Astrocyte (in vitro differentiated cells and primary cell): ENCODE measurements at regions not wholly inside any gene's neighbourhood (a gene's known extent, or its start where the extent isn't known, plus 50 kb on each side); places are given as distances from the start of the nearest gene placed in this dataset.
"Not testable (repeated sequence)": the region's sequence is repeated elsewhere in the genome, so short reads cannot be mapped to it uniquely, and the experiment has no call there.

ENCODE experiments used
- DNase-seq: peaks from one replicate; pipeline ENCODE4 v3.0.0-alpha.2; 2010; ENCODE audit warnings: low read depth
- FAIRE-seq: peaks from 2 replicates; lab custom pipeline; 2011; peaks lifted over from hg19 to GRCh38; lab: Jason Lieb, UNC
- H2AFZ ChIP-seq: 2 replicates; pipeline ENCODE4 v1.6.0; 2012; ENCODE audit warnings: low read depth, low read length, inconsistent platforms
- H3K27ac ChIP-seq: 2 replicates; pipeline ENCODE4 v1.5.1; 2011; ENCODE audit warnings: low read depth, low read length, inconsistent platforms
- H3K27me3 ChIP-seq: 2 replicates; pipeline ENCODE4 v1.6.0; 2011; ENCODE audit warnings: low read length, inconsistent platforms; ENCODE audit not compliant: insufficient read depth
- H3K36me3 ChIP-seq: 2 replicates; pipeline ENCODE4 v1.5.1; 2011; ENCODE audit warnings: low read length, inconsistent platforms; ENCODE audit not compliant: insufficient read depth
- H3K4me1 ChIP-seq: 2 replicates; pipeline ENCODE4 v1.5.1; 2011; ENCODE audit warnings: low read length, inconsistent platforms; ENCODE audit not compliant: insufficient read depth
- H3K4me2 ChIP-seq: 2 replicates; pipeline ENCODE4 v1.6.0; 2012; ENCODE audit warnings: low read length, inconsistent platforms
- H3K4me3 ChIP-seq: 2 replicates; pipeline ENCODE4 v1.5.1; 2011; ENCODE audit warnings: low read depth, mild to moderate bottlenecking, low read length, inconsistent platforms; ENCODE audit not compliant: insufficient read depth
- H3K79me2 ChIP-seq: 2 replicates; pipeline ENCODE4 v1.6.0; 2012; ENCODE audit warnings: mild to moderate bottlenecking, low read length, inconsistent platforms; ENCODE audit not compliant: insufficient read depth
- H3K9ac ChIP-seq: 2 replicates; pipeline ENCODE4 v1.6.0; 2012; ENCODE audit warnings: mild to moderate bottlenecking, low read length, inconsistent platforms
- H3K9me3 ChIP-seq: 2 replicates; pipeline ENCODE4 v1.5.1; 2012; ENCODE audit warnings: low read depth, mild to moderate bottlenecking, low read length, inconsistent platforms; ENCODE audit not compliant: insufficient read depth
- H4K20me1 ChIP-seq: 2 replicates; pipeline ENCODE4 v1.6.0; 2012; ENCODE audit warnings: low read length, inconsistent platforms; ENCODE audit not compliant: insufficient read depth
- H3K27ac Mint-ChIP-seq: one replicate; pipeline ENCODE4 v1.8.0; 2021; ENCODE audit warnings: mild to moderate bottlenecking, mixed read lengths; ENCODE audit not compliant: unreplicated experiment
- H3K27me3 Mint-ChIP-seq: one replicate; pipeline ENCODE4 v1.8.0; 2021; ENCODE audit warnings: low read depth, mixed read lengths; ENCODE audit not compliant: unreplicated experiment
- H3K36me3 Mint-ChIP-seq: one replicate; pipeline ENCODE4 v1.8.0; 2021; ENCODE audit warnings: low read depth, mixed read lengths; ENCODE audit not compliant: unreplicated experiment
- H3K4me1 Mint-ChIP-seq: one replicate; pipeline ENCODE4 v1.8.0; 2021; ENCODE audit warnings: low read depth, mixed read lengths; ENCODE audit not compliant: unreplicated experiment
- H3K4me3 Mint-ChIP-seq: one replicate; pipeline ENCODE4 v1.8.0; 2021; ENCODE audit warnings: mild to moderate bottlenecking, moderate library complexity, mixed read lengths; ENCODE audit not compliant: unreplicated experiment
- H3K9me3 Mint-ChIP-seq: one replicate; pipeline ENCODE4 v1.8.0; 2021; ENCODE audit warnings: mild to moderate bottlenecking, mixed read lengths; ENCODE audit not compliant: unreplicated experiment
- CTCF ChIP-seq: IDR thresholded peaks from 2 replicates; pipeline ENCODE4 v1.5.1; 2011; ENCODE audit warnings: low read depth, mild to moderate bottlenecking, inconsistent platforms, low read length, moderate library complexity; ENCODE audit not compliant: insufficient read depth
- EZH2 ChIP-seq: IDR thresholded peaks from 2 replicates; pipeline ENCODE4 v1.6.1; 2012; ENCODE audit warnings: mild to moderate bottlenecking, low read length, inconsistent platforms; ENCODE audit not compliant: insufficient read depth

GRCh38 chr3:165954171-165954570, 116.9 kb upstream of the BCHE start:
- Histone ChIP-seq H3K9ac (no peak overlapping the region), H3K36me3 (no peaks in the 10 kb centered on the region), H3K4me2 (no peak overlapping the region), H3K27me3 (no peaks in the 10 kb centered on the region), H3K27ac (no peak overlapping the region), H4K20me1 (no peaks in the 10 kb centered on the region), H3K4me1 (no peaks in the 10 kb centered on the region), H3K4me3 (no peak overlapping the region), H3K79me2 (no peaks in the 10 kb centered on the region), H3K9me3 (no peaks in the 10 kb centered on the region), H2AFZ (no peak overlapping the region)
- Mint-ChIP-seq H3K27ac (no peak overlapping the region), H3K4me1 (no peaks in the 10 kb centered on the region), H3K27me3 (no peaks in the 10 kb centered on the region), H3K9me3 (no peaks in the 10 kb centered on the region), H3K36me3 (no peaks in the 10 kb centered on the region), H3K4me3 (no peak overlapping the region)
- no peak for TF ChIP-seq CTCF
- TF ChIP-seq EZH2 = no peak
- DNase-seq = no peak
- FAIRE-seq = no peak

GRCh38 chr3:165946360-165946759, 109.1 kb upstream of the BCHE start:
- no peaks in the 10 kb centered on the region for H3K79me2 ChIP-seq
- H3K36me3 ChIP-seq = no peaks in the 10 kb centered on the region
- no peak overlapping the region for H3K27ac ChIP-seq
- no peak overlapping the region for H3K4me3 Mint-ChIP-seq
- TF ChIP-seq CTCF = no peak
- TF ChIP-seq EZH2 = no peak
- no peak overlapping the region for H3K4me3 ChIP-seq
- H3K9me3 ChIP-seq = no peaks in the 10 kb centered on the region
- H3K4me2 ChIP-seq = no peak overlapping the region
- H2AFZ ChIP-seq = no peak overlapping the region
- H3K9me3 Mint-ChIP-seq = no peaks in the 10 kb centered on the region
- H3K27me3 Mint-ChIP-seq = no peaks in the 10 kb centered on the region
- H3K4me1 ChIP-seq = no peaks in the 10 kb centered on the region
- H4K20me1 ChIP-seq = no peaks in the 10 kb centered on the region
- FAIRE-seq = no peak
- no peaks in the 10 kb centered on the region for H3K36me3 Mint-ChIP-seq
- H3K4me1 Mint-ChIP-seq = no peaks in the 10 kb centered on the region
- DNase-seq = no peak
- no peak overlapping the region for H3K27ac Mint-ChIP-seq
- no peaks in the 10 kb centered on the region for H3K27me3 ChIP-seq
- H3K9ac ChIP-seq = no peak overlapping the region

GRCh38 chr3:165938986-165939540, 101.8 kb upstream of the BCHE start:
- no peak overlapping the region for H3K9ac ChIP-seq
- no peak overlapping the region for H2AFZ ChIP-seq
- Mint-ChIP-seq H3K27me3 (no peaks in the 10 kb centered on the region), H3K36me3 (no peaks in the 10 kb centered on the region), H3K9me3 (peaks cover 3% of the 10 kb centered on the region), H3K4me1 (no peaks in the 10 kb centered on the region), H3K4me3 (no peak overlapping the region), H3K27ac (no peak overlapping the region)
- H3K4me2 ChIP-seq = no peak overlapping the region
- H3K4me3 ChIP-seq = no peak overlapping the region
- no peaks in the 10 kb centered on the region for H3K79me2 ChIP-seq
- H3K9me3 ChIP-seq = no peaks in the 10 kb centered on the region
- no peak for FAIRE-seq
- H3K27ac ChIP-seq = no peak overlapping the region
- H3K4me1 ChIP-seq = no peaks in the 10 kb centered on the region
- TF ChIP-seq CTCF (no peak), EZH2 (no peak)
- no peak for DNase-seq
- H4K20me1 ChIP-seq = no peaks in the 10 kb centered on the region
- no peaks in the 10 kb centered on the region for H3K27me3 ChIP-seq
- no peaks in the 10 kb centered on the region for H3K36me3 ChIP-seq

- DNase-seq, H3K9ac ChIP-seq, H3K4me3 Mint-ChIP-seq, H3K27ac Mint-ChIP-seq, H3K9me3 Mint-ChIP-seq, H3K36me3 ChIP-seq, H3K27me3 ChIP-seq, FAIRE-seq, H3K27ac ChIP-seq, H2AFZ ChIP-seq, H3K9me3 ChIP-seq, H3K27me3 Mint-ChIP-seq, H3K4me1 ChIP-seq, H3K79me2 ChIP-seq, H3K4me1 Mint-ChIP-seq, H4K20me1 ChIP-seq, H3K4me2 ChIP-seq, H3K4me3 ChIP-seq, H3K36me3 Mint-ChIP-seq: not testable (repeated sequence)
Measured at GRCh38 chr3:165936081-165936480, 98.9 kb upstream of the BCHE start.
